ENCODE measurements at regions not wholly inside any gene's neighbourhood (a gene's known extent, or its start where the extent isn't known, plus 50 kb on each side); places are given as distances from the start of the nearest gene placed in this dataset.

DNA sequence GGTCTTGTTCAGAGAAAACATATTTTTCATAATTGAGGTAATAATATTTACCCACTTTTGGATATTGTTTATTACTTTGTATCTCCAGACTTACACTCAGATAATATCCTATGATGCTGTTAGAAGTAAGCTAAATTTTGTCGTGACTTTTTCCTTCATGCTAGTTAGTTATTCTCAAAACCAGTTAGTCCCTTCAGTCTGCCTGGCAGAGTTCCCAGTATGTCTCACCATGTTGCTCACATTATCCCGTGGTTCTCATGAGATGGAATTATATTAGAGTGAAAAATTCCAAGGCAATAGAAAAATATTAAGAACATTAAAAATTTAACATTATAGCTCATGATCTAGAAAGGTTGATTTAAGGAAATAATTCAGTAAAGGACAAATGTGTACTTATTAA is 81.5 kb upstream of the SMIM30 start:
- TF ChIP-seq, protein P1, sequence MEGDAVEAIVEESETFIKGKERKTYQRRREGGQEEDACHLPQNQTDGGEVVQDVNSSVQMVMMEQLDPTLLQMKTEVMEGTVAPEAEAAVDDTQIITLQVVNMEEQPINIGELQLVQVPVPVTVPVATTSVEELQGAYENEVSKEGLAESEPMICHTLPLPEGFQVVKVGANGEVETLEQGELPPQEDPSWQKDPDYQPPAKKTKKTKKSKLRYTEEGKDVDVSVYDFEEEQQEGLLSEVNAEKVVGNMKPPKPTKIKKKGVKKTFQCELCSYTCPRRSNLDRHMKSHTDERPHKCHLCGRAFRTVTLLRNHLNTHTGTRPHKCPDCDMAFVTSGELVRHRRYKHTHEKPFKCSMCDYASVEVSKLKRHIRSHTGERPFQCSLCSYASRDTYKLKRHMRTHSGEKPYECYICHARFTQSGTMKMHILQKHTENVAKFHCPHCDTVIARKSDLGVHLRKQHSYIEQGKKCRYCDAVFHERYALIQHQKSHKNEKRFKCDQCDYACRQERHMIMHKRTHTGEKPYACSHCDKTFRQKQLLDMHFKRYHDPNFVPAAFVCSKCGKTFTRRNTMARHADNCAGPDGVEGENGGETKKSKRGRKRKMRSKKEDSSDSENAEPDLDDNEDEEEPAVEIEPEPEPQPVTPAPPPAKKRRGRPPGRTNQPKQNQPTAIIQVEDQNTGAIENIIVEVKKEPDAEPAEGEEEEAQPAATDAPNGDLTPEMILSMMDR (IDR thresholded peaks at IDR 0.05) = no peak
- TF ChIP-seq EP300 (IDR thresholded peaks at IDR 0.05) (no peak), POLR2A (IDR thresholded peaks at IDR 0.05) (no peak)
